ENCODE measurements at regions not wholly inside any gene's neighbourhood (a gene's known extent, or its start where the extent isn't known, plus 50 kb on each side); places are given as distances from the start of the nearest gene placed in this dataset.

GRCh38 chr9:91025856-91026255 lies 224.2 kb downstream of the SYK start:
- TF ChIP-seq POLR2A (IDR thresholded peaks at IDR 0.05) (no peak), POLR2AphosphoS5 (IDR thresholded peaks at IDR 0.05) (no peak), CTCF (IDR thresholded peaks at IDR 0.05 in 8 of 11, conservative IDR thresholded peaks at IDR 0.05 in 3 of 11) (no peak)
